Colonic mucosa (tissue), 4 donors: ENCODE measurements at regions not wholly inside any gene's neighbourhood (a gene's known extent, or its start where the extent isn't known, plus 50 kb on each side); places are given as distances from the start of the nearest gene placed in this dataset.

Source experiments
- DNase-seq: peaks from one replicate; pipeline ENCODE4 v3.0.0-alpha.2; 2020
- H3K27ac ChIP-seq: fragments of 200-600 bp; one replicate; pipeline ENCODE4 v1.8.0; 2021
- H3K27me3 ChIP-seq: fragments of 200-600 bp; one replicate; pipeline ENCODE4 v1.8.0; 2021
- H3K36me3 ChIP-seq: fragments of 200-600 bp; one replicate; pipeline ENCODE4 v1.8.0; 2021
- H3K4me1 ChIP-seq: fragments of 200-600 bp; one replicate; pipeline ENCODE4 v1.8.0; 2021; ENCODE audit warnings: mild to moderate bottlenecking
- H3K4me3 ChIP-seq: fragments of 200-600 bp; one replicate; pipeline ENCODE4 v1.8.0; 2021
- H3K9ac ChIP-seq, 2 donors: one replicate each; pipeline ENCODE4 v1.7.0; 2013; ENCODE audit warnings: control low read depth in 2 of 2, low read depth in 2 of 2, low read length in 2 of 2
- H3K9me3 ChIP-seq: fragments of 200-600 bp; one replicate; pipeline ENCODE4 v1.8.0; 2021
- CTCF ChIP-seq: fragments of 200-600 bp; IDR thresholded peaks from one replicate; pipeline ENCODE4 v1.8.0; 2022; ENCODE audit warnings: antibody characterized with exemption, mild to moderate bottlenecking
- intact Hi-C: fragments of 100-400 bp; cut with DNase I; formaldehyde crosslinking; loops from one replicate; pipeline ENCODE4 v1.14.1; 2022
- donor health status: healthy.
- donor health status: DM: no; HTN: no; CAD: no.
- donor health status: DM: no; HTN: no; CAD: no.

- Histone ChIP-seq H3K4me1 (no peaks in the 10 kb centered on the region), H3K27me3 (no peaks in the 10 kb centered on the region), H3K4me3 (no peak overlapping the region), H3K36me3 (no peaks in the 10 kb centered on the region), H3K9me3 (no peaks in the 10 kb centered on the region), H3K27ac (no peak overlapping the region), H3K9ac (no peak overlapping the region)
- DNase-seq: no peak
- no peak for TF ChIP-seq CTCF
- intact Hi-C loops: no loop called here
Observed at GRCh38 chrX:78384486-78384885, 57.1 kb upstream of the CYSLTR1 start.

- no peak overlapping the region for H3K9ac ChIP-seq
- no peak for DNase-seq
- H3K27ac ChIP-seq: no peak overlapping the region
Observed at GRCh38 chrX:78383594-78383993, 56.2 kb upstream of the CYSLTR1 start.

GRCh38 chrX:78378476-78379115, 51.2 kb upstream of the CYSLTR1 start:
- DNase-seq: no peak
- Histone ChIP-seq H3K36me3 (no peaks in the 10 kb centered on the region), H3K4me3 (no peak overlapping the region), H3K9me3 (no peaks in the 10 kb centered on the region), H3K27ac (no peak overlapping the region), H3K27me3 (no peaks in the 10 kb centered on the region), H3K9ac (no peak overlapping the region), H3K4me1 (no peaks in the 10 kb centered on the region)
- no peak for TF ChIP-seq CTCF
- intact Hi-C loops: no loop called here

More at GRCh38 chrX:78383594-78383993, 56.2 kb upstream of the CYSLTR1 start:
- Histone ChIP-seq H3K4me3 (no peak overlapping the region), H3K4me1 (no peaks in the 10 kb centered on the region), H3K36me3 (no peaks in the 10 kb centered on the region), H3K27me3 (no peaks in the 10 kb centered on the region), H3K9me3 (no peaks in the 10 kb centered on the region)
- intact Hi-C loops: no loop called here
- no peak for TF ChIP-seq CTCF
